ENCODE measurements at regions not wholly inside any gene's neighbourhood (a gene's known extent, or its start where the extent isn't known, plus 50 kb on each side); places are given as distances from the start of the nearest gene placed in this dataset.
A peak's percentile ranks its signal among the peaks of the same experiment; 100 is the strongest.

- H3K27ac ChIP-seq: no peak overlapping the region
- no peak for DNase-seq
- no peaks in the 10 kb centered on the region for H3K27me3 ChIP-seq
- no peak overlapping the region for H3K4me3 ChIP-seq
- intact Hi-C loops (cut with DNase I; ENCODE audit: low total_unique reads): no loop called here
- H3K36me3 ChIP-seq: no peaks in the 10 kb centered on the region
- TF ChIP-seq CTCF (IDR thresholded peaks at IDR 0.05) (no peak), POLR2A (IDR thresholded peaks at IDR 0.05) (no peak)
- H3K4me1 ChIP-seq: no peaks in the 10 kb centered on the region
- H3K9me3 ChIP-seq: no peaks in the 10 kb centered on the region
These were observed 309.2 kb downstream of the SNX13 start for GRCh38 chr7:17631061-17631460.

- Histone ChIP-seq H3K9me3 (no peaks in the 10 kb centered on the region), H3K4me3 (no peak overlapping the region), H3K36me3 (no peaks in the 10 kb centered on the region), H3K27me3 (no peaks in the 10 kb centered on the region), H3K4me1 (no peaks in the 10 kb centered on the region), H3K27ac (no peak overlapping the region)
- DNase-seq: no peak
- TF ChIP-seq CTCF (IDR thresholded peaks at IDR 0.05) (no peak), POLR2A (IDR thresholded peaks at IDR 0.05) (no peak)
- intact Hi-C loops (cut with DNase I; ENCODE audit: low total_unique reads): no loop called here
These were observed 307.9 kb downstream of the SNX13 start for GRCh38 chr7:17632384-17632783.

GRCh38 chr7:17633067-17633466 is 307.2 kb downstream of the SNX13 start:
- Histone ChIP-seq H3K4me1 (no peaks in the 10 kb centered on the region), H3K36me3 (no peaks in the 10 kb centered on the region), H3K27me3 (no peaks in the 10 kb centered on the region), H3K27ac (no peak overlapping the region), H3K9me3 (no peaks in the 10 kb centered on the region), H3K4me3 (no peak overlapping the region)
- no peak for DNase-seq
- intact Hi-C loops (cut with DNase I; ENCODE audit: low total_unique reads): no loop called here
- no peak for TF ChIP-seq CTCF (IDR thresholded peaks at IDR 0.05)
- TF ChIP-seq POLR2A (IDR thresholded peaks at IDR 0.05): no peak

GRCh38 chr7:17638727-17639126 is 301.6 kb downstream of the SNX13 start:
- Histone ChIP-seq H3K27ac (no peak overlapping the region), H3K4me3 (no peak overlapping the region), H3K4me1 (no peaks in the 10 kb centered on the region), H3K36me3 (no peaks in the 10 kb centered on the region), H3K9me3 (no peaks in the 10 kb centered on the region), H3K27me3 (no peaks in the 10 kb centered on the region)
- no peak for DNase-seq
- intact Hi-C loops (cut with DNase I; ENCODE audit: low total_unique reads): no loop called here
- no peak for TF ChIP-seq CTCF (IDR thresholded peaks at IDR 0.05)

- no peak overlapping the region for H3K27ac ChIP-seq
- no peaks in the 10 kb centered on the region for H3K36me3 ChIP-seq
- peak in 1 of 2 donors; percentile 19 for DNase-seq
- H3K27me3 ChIP-seq: no peaks in the 10 kb centered on the region
- H3K4me1 ChIP-seq: no peaks in the 10 kb centered on the region
- H3K4me3 ChIP-seq: no peak overlapping the region
- no peaks in the 10 kb centered on the region for H3K9me3 ChIP-seq
- TF ChIP-seq CTCF (IDR thresholded peaks at IDR 0.05) (peak; percentile 18 to 57 (median 34)), POLR2A (IDR thresholded peaks at IDR 0.05) (no peak)
- intact Hi-C loops (cut with DNase I; ENCODE audit: low total_unique reads): no loop called here
These were observed 299.4 kb downstream of the SNX13 start for GRCh38 chr7:17640730-17641377.
